NCI-H82 treated with DMSO at 0.1 percent for 48 hours (cell line): ENCODE measurements at regions not wholly inside any gene's neighbourhood (a gene's known extent, or its start where the extent isn't known, plus 50 kb on each side); places are given as distances from the start of the nearest gene placed in this dataset.

Experiments
- DNase-seq: peaks from one replicate; lab custom pipeline; 2025; ENCODE audit not compliant: unreplicated experiment; lab: John Stamatoyannopoulos, UW

- DNase-seq = no peak
Observed at GRCh38 chr4:58711039-58711438, 1600.9 kb upstream of the IGFBP7 start.

GRCh38 chr4:58688568-58688967, 1578.4 kb upstream of the IGFBP7 start:
- no peak for DNase-seq

- DNase-seq = no peak
Observed at GRCh38 chr4:58679886-58680285, 1569.7 kb upstream of the IGFBP7 start.

- no peak for DNase-seq
Observed at GRCh38 chr4:58679051-58679450, 1568.9 kb upstream of the IGFBP7 start.

GRCh38 chr4:58669783-58670182, 1559.6 kb upstream of the IGFBP7 start:
- DNase-seq = no peak

GRCh38 chr4:58665649-58666048, 1555.5 kb upstream of the IGFBP7 start:
- DNase-seq = no peak

- no peak for DNase-seq
Observed at GRCh38 chr4:58658701-58659100, 1548.5 kb upstream of the IGFBP7 start.

- DNase-seq = peak; percentile 28
Observed at GRCh38 chr4:58653251-58653650, 1543.1 kb upstream of the IGFBP7 start.

GRCh38 chr4:58649226-58649625, 1539.0 kb upstream of the IGFBP7 start:
- peak; percentile 41 for DNase-seq

- DNase-seq = no peak
Observed at GRCh38 chr4:58646126-58646525, 1535.9 kb upstream of the IGFBP7 start.

- DNase-seq = no peak
Observed at GRCh38 chr4:58644549-58644948, 1534.4 kb upstream of the IGFBP7 start.

- DNase-seq = peak; percentile 11
Observed at GRCh38 chr4:58636381-58636780, 1526.2 kb upstream of the IGFBP7 start.

- DNase-seq = no peak
Observed at GRCh38 chr4:58617226-58617625, 1507.0 kb upstream of the IGFBP7 start.

- no peak for DNase-seq
Observed at GRCh38 chr4:58611012-58611411, 1500.8 kb upstream of the IGFBP7 start.

- DNase-seq = no peak
Observed at GRCh38 chr4:58606303-58606702, 1496.1 kb upstream of the IGFBP7 start.

- no peak for DNase-seq
Observed at GRCh38 chr4:58603951-58604350, 1493.8 kb upstream of the IGFBP7 start.

GRCh38 chr4:58602731-58603359, 1492.7 kb upstream of the IGFBP7 start:
- DNase-seq = peak; percentile 8

- no peak for DNase-seq
Observed at GRCh38 chr4:58602022-58602421, 1491.8 kb upstream of the IGFBP7 start.

GRCh38 chr4:58600290-58600689, 1490.1 kb upstream of the IGFBP7 start:
- DNase-seq = no peak

- no peak for DNase-seq
Observed at GRCh38 chr4:58590722-58591121, 1480.5 kb upstream of the IGFBP7 start.

GRCh38 chr4:58587856-58588255, 1477.7 kb upstream of the IGFBP7 start:
- no peak for DNase-seq

- no peak for DNase-seq
Observed at GRCh38 chr4:58566260-58566659, 1456.1 kb upstream of the IGFBP7 start.

GRCh38 chr4:58564695-58565475, 1454.7 kb upstream of the IGFBP7 start:
- DNase-seq = no peak
